Suprapubic skin (tissue), 4 donors: ENCODE measurements at regions not wholly inside any gene's neighbourhood (a gene's known extent, or its start where the extent isn't known, plus 50 kb on each side); places are given as distances from the start of the nearest gene placed in this dataset.

Experiments used
- DNase-seq, 2 donors: peaks; one replicate each; pipeline ENCODE4 v3.0.0-alpha.2; 2019; ENCODE audit warnings: low spot score in 2 of 2
- H3K27ac ChIP-seq: fragments of 200-600 bp; sonication (generic); one replicate; pipeline ENCODE4 v1.5.1; 2019
- H3K27me3 ChIP-seq: fragments of 200-600 bp; sonication (generic); one replicate; pipeline ENCODE4 v1.5.1; 2019
- H3K36me3 ChIP-seq: fragments of 200-600 bp; sonication (generic); one replicate; pipeline ENCODE4 v1.5.1; 2019
- H3K4me1 ChIP-seq: fragments of 200-600 bp; sonication (generic); one replicate; pipeline ENCODE4 v1.5.1; 2019
- H3K4me3 ChIP-seq: fragments of 200-600 bp; sonication (generic); one replicate; pipeline ENCODE4 v1.5.1; 2019; ENCODE audit warnings: mild to moderate bottlenecking
- H3K9me3 ChIP-seq: fragments of 200-600 bp; sonication (generic); one replicate; pipeline ENCODE4 v1.5.1; 2019
- EP300 ChIP-seq: sonication (generic); formaldehyde crosslinking; IDR thresholded peaks from one replicate; pipeline ENCODE4 v1.6.1; 2017; ENCODE audit warnings: antibody characterized with exemption
- POLR2A ChIP-seq, 2 donors: fragments of 450-650 bp; IDR thresholded peaks; one replicate each; pipeline ENCODE4 v1.6.1; 2017; ENCODE audit warnings: antibody characterized with exemption in 2 of 2, mild to moderate bottlenecking in 2 of 2, moderate library complexity in 2 of 2
- POLR2AphosphoS5 ChIP-seq, 3 donors: sonication (generic); formaldehyde crosslinking; IDR thresholded peaks; one replicate each; pipeline ENCODE4 v1.6.1; 2017; ENCODE audit warnings: antibody characterized with exemption in 3 of 3
- WGBS: methylation state at CpG from one replicate; pipeline ENCODE4 v1.1.5; 2018; 5-methylcytosine and 5-hydroxymethylcytosine counted together
- TF ChIP-seq, protein P1 (sequence below), 2 donors: fragments of 200-600 bp in 1 of 2; fragments of 450-650 bp in 1 of 2; sonication (generic) in 1 of 2; IDR thresholded peaks; one replicate each; pipeline ENCODE4 v1.5.1; 2016 to 2019; ENCODE audit warnings: antibody characterized with exemption in 2 of 2, mild to moderate bottlenecking in 1 of 2, moderate library complexity in 1 of 2

DNA sequence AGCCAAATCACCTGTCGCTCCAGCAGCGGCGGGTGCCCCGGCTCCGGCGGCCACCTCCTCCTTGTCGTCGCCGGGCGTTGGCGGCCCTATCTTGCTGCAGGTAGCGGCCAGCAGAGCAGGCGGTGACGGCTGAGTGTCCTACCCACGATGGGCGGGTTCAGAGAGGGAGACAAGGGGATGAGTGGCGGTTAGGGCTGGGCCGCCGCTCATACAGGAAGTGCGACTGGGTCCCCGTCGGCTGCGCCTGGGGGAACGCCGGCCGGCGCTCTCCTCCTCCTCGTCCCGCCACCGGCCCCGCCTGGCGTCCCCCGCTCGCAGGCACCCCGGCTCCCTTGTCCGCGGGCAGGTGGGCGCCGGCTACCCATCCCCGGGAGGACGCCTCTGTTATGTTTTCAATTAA is 1692.0 kb downstream of the SLITRK5 start:
- Histone ChIP-seq H3K4me1 (no peaks in the 10 kb centered on the region), H3K9me3 (no peaks in the 10 kb centered on the region), H3K36me3 (no peaks in the 10 kb centered on the region), H3K4me3 (no peak overlapping the region), H3K27me3 (no peaks in the 10 kb centered on the region), H3K27ac (no peak overlapping the region)
- no peak for DNase-seq
- WGBS, result 92% methylated on average over 37 of the region's 41 CpGs
- TF ChIP-seq POLR2A (IDR thresholded peaks at IDR 0.05), result no peak
- no peak for TF ChIP-seq EP300
- TF ChIP-seq POLR2AphosphoS5 (IDR thresholded peaks at IDR 0.05), result no peak
- TF ChIP-seq, protein P1, sequence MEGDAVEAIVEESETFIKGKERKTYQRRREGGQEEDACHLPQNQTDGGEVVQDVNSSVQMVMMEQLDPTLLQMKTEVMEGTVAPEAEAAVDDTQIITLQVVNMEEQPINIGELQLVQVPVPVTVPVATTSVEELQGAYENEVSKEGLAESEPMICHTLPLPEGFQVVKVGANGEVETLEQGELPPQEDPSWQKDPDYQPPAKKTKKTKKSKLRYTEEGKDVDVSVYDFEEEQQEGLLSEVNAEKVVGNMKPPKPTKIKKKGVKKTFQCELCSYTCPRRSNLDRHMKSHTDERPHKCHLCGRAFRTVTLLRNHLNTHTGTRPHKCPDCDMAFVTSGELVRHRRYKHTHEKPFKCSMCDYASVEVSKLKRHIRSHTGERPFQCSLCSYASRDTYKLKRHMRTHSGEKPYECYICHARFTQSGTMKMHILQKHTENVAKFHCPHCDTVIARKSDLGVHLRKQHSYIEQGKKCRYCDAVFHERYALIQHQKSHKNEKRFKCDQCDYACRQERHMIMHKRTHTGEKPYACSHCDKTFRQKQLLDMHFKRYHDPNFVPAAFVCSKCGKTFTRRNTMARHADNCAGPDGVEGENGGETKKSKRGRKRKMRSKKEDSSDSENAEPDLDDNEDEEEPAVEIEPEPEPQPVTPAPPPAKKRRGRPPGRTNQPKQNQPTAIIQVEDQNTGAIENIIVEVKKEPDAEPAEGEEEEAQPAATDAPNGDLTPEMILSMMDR (IDR thresholded peaks at IDR 0.05), result no peak

- TF ChIP-seq, protein P1 (IDR thresholded peaks at IDR 0.05), result no peak
- no peak for TF ChIP-seq POLR2A (IDR thresholded peaks at IDR 0.05)
- TF ChIP-seq POLR2AphosphoS5 (IDR thresholded peaks at IDR 0.05), result no peak
- no peak for TF ChIP-seq EP300
- no peak overlapping the region for H3K4me3 ChIP-seq
- H3K36me3 ChIP-seq, result no peaks in the 10 kb centered on the region
- H3K27ac ChIP-seq, result no peak overlapping the region
- no peaks in the 10 kb centered on the region for H3K4me1 ChIP-seq
- WGBS, result 82% methylated on average over 3 of the region's 3 CpGs
- no peaks in the 10 kb centered on the region for H3K9me3 ChIP-seq
- no peak for DNase-seq
- no peaks in the 10 kb centered on the region for H3K27me3 ChIP-seq
Measured at GRCh38 chr13:89372193-89372592, 1701.0 kb downstream of the SLITRK5 start.

DNA sequence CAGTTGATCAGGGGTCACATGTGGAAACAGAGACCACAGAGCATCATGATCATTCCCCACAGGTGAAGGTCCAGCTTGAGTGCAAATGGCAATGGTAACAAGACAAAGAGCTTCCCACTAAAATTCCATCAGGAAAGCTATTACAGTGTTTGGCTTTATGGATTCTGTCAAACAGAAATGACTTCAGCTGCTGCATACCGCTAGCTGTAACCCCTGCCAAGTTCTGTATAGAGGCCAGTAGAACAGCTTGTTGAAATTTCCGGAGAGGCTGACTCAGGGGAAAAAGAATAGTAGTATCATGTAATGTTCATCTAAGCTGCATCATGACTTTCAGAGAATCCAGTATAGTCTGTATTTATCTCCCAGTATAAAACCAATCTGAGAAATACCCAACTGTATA is 1704.7 kb downstream of the SLITRK5 start:
- Histone ChIP-seq H3K36me3 (no peaks in the 10 kb centered on the region), H3K9me3 (no peaks in the 10 kb centered on the region), H3K4me3 (no peak overlapping the region), H3K27me3 (no peaks in the 10 kb centered on the region), H3K27ac (no peak overlapping the region), H3K4me1 (no peaks in the 10 kb centered on the region)
- TF ChIP-seq POLR2A (IDR thresholded peaks at IDR 0.05), result no peak
- no peak for TF ChIP-seq EP300
- no peak for TF ChIP-seq POLR2AphosphoS5 (IDR thresholded peaks at IDR 0.05)
- DNase-seq, result no peak
- WGBS, result 30% methylated on average over 2 of the region's 2 CpGs

DNA sequence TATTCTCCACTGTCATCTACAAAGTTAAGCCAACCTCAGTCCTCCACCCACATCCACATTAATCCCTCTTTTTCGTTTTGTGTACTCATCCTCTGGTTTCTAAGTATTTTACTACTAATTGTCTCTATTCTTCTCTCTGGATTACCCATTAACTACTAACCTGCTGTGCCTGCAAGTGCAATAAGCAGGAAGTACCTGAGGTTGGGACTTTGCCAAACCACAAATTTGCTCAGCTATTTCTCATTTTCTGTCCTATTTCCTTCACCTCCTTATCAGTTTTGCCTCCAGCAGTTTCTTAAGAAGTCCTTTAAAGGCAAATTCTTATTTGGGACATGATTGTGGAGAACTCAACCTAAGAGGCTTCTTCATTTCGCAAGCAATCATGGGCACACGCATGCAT is 1708.9 kb downstream of the SLITRK5 start:
- WGBS, result 66% methylated on average over 3 of the region's 3 CpGs
- TF ChIP-seq POLR2AphosphoS5 (IDR thresholded peaks at IDR 0.05) (no peak), POLR2A (IDR thresholded peaks at IDR 0.05) (no peak), EP300 (no peak)
- TF ChIP-seq, protein P1 (IDR thresholded peaks at IDR 0.05), result no peak
- Histone ChIP-seq H3K9me3 (no peaks in the 10 kb centered on the region), H3K4me1 (no peaks in the 10 kb centered on the region), H3K27me3 (no peaks in the 10 kb centered on the region), H3K4me3 (no peak overlapping the region), H3K36me3 (no peaks in the 10 kb centered on the region), H3K27ac (no peak overlapping the region)
- no peak for DNase-seq

DNA sequence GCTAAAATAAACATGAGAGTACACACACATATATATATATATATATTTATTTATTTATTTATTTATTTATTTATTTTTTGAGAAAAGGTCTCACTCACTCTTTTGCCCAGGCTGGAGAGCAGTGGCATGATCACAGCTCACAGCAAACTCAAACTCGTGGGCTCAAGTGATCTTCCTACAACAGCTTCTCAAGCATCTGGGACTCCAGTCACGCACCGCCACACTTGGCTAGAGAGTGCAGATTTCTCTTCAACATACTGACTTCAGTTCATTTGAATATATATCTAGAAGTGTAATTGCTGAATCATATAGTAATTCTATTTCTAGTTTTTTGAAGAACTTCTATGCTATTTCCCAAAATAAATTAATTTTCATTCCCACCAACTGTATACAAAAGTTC is 1711.8 kb downstream of the SLITRK5 start:
- Histone ChIP-seq H3K9me3 (no peaks in the 10 kb centered on the region), H3K4me3 (no peak overlapping the region), H3K4me1 (no peaks in the 10 kb centered on the region), H3K27ac (no peak overlapping the region), H3K36me3 (no peaks in the 10 kb centered on the region), H3K27me3 (no peaks in the 10 kb centered on the region)
- TF ChIP-seq POLR2AphosphoS5 (IDR thresholded peaks at IDR 0.05) (no peak), POLR2A (IDR thresholded peaks at IDR 0.05) (no peak), EP300 (no peak)
- TF ChIP-seq, protein P1 (IDR thresholded peaks at IDR 0.05), result no peak
- DNase-seq, result no peak
- WGBS, result 96% methylated on average over 3 of the region's 3 CpGs

DNA sequence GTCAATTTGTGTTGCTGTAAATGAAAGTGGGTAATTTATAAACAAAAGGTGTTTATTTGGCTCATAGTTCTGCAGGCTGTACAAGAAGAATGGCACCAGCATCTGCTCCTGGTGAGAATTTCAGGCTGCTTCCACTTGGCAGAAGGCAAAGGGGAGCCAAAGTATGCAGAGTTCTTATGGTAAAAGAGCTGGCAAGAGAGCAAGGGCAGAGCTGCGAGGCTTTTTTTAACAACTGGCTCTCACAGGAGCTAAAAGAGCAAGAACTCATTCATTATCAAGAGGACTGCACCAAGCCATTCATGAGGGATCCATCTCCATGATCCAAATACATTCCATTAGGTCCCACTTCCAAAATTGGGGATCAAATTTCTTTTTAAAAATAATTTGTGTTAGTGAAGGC is 1712.7 kb downstream of the SLITRK5 start:
- H3K36me3 ChIP-seq, result no peaks in the 10 kb centered on the region
- no peaks in the 10 kb centered on the region for H3K4me1 ChIP-seq
- H3K27me3 ChIP-seq, result no peaks in the 10 kb centered on the region
- no peaks in the 10 kb centered on the region for H3K9me3 ChIP-seq
- 84% methylated on average over 1 of the region's 1 CpG for WGBS
- no peak overlapping the region for H3K4me3 ChIP-seq
- no peak for DNase-seq
- TF ChIP-seq, protein P1 (IDR thresholded peaks at IDR 0.05), result no peak
- TF ChIP-seq EP300 (no peak), POLR2A (IDR thresholded peaks at IDR 0.05) (no peak), POLR2AphosphoS5 (IDR thresholded peaks at IDR 0.05) (no peak)
- H3K27ac ChIP-seq, result no peak overlapping the region
